Endothelial cell of umbilical vein (primary cell): ENCODE measurements at regions not wholly inside any gene's neighbourhood (a gene's known extent, or its start where the extent isn't known, plus 50 kb on each side); places are given as distances from the start of the nearest gene placed in this dataset.

Source experiments
- BruUV-seq: library from RNA; stranded (reverse); fragments of 400-500 nt; replicated peaks from 2 replicates; lab custom pipeline; 2021; lab: Mats Ljungman, UMichigan
- CTCF ChIA-PET: fragments of 300-600, 350-600 bp; sonication (Branson Sonifier 250); formaldehyde crosslinking; loops from one replicate; lab custom pipeline; 2021; ENCODE audit warnings: antibody characterized with exemption, inconsistent platforms; lab: Charles Lee
- POLR2A ChIA-PET: fragments of 300-600, 350-600 bp; sonication (Branson Sonifier 250); formaldehyde crosslinking; loops from one replicate; lab custom pipeline; 2021; ENCODE audit warnings: antibody characterized with exemption, inconsistent platforms; lab: Charles Lee
- DNase-seq: peaks from one replicate; pipeline ENCODE4 v3.0.0-alpha.2; 2011; ENCODE audit warnings: low read depth, low spot score
- FAIRE-seq: peaks from 2 replicates; lab custom pipeline; 2011; peaks lifted over from hg19 to GRCh38; lab: Jason Lieb, UNC
- H2AFZ ChIP-seq: 2 replicates; pipeline ENCODE4 v1.6.0; 2012; ENCODE audit warnings: low read depth, low read length, control low read depth, inconsistent platforms
- H3K27ac ChIP-seq: 2 replicates; pipeline ENCODE4 v1.5.1; 2011; ENCODE audit warnings: low read depth, mild to moderate bottlenecking, control low read depth, low read length, moderate library complexity; ENCODE audit not compliant: insufficient read depth
- H3K27me3 ChIP-seq, 2 experiments: 2 replicates each; pipeline versions ENCODE4 v1.6.0 to v1.6.1; 2011; ENCODE audit warnings: low read length in 2 of 2, mixed read lengths in 1 of 2; ENCODE audit not compliant: control insufficient read depth in 2 of 2, insufficient read depth in 2 of 2
- H3K36me3 ChIP-seq, 2 experiments: 2 replicates in 1 of 2; 3 replicates in 1 of 2; pipeline ENCODE4 v1.5.1; 2011; ENCODE audit warnings: low read length in 2 of 2, mild to moderate bottlenecking in 1 of 2, moderate library complexity in 1 of 2; ENCODE audit not compliant: control insufficient read depth in 2 of 2, insufficient read depth in 2 of 2; ENCODE audit errors: extremely low read depth in 1 of 2
- H3K4me1 ChIP-seq: 3 replicates; pipeline ENCODE4 v1.5.1; 2011; ENCODE audit warnings: mild to moderate bottlenecking, low read length; ENCODE audit not compliant: control insufficient read depth, insufficient read depth; ENCODE audit errors: extremely low read depth
- H3K4me2 ChIP-seq: 2 replicates; pipeline ENCODE4 v1.6.1; 2011; ENCODE audit warnings: low read length, control low read depth, mixed read lengths; ENCODE audit not compliant: insufficient read depth
- H3K4me3 ChIP-seq, 3 experiments: fragments of 200-600 bp in 1 of 3; sonication (generic), shearing (Covaris generic) in 1 of 3; replicated peaks in 1 of 3; 2 replicates each; pipeline ENCODE4 v1.5.1; 2011 to 2016; ENCODE audit warnings: control low read depth in 3 of 3, low read length in 3 of 3, mild to moderate bottlenecking in 2 of 3, inconsistent platforms in 1 of 3, low read depth in 1 of 3, moderate library complexity in 1 of 3; ENCODE audit not compliant: insufficient read depth in 1 of 3
- H3K79me2 ChIP-seq: 2 replicates; pipeline ENCODE4 v1.6.0; 2012; ENCODE audit warnings: low read length, inconsistent platforms; ENCODE audit not compliant: control insufficient read depth, insufficient read depth
- H3K9ac ChIP-seq: replicated peaks from 2 replicates; pipeline ENCODE3; 2011; ENCODE audit warnings: low read length, control low read depth; ENCODE audit not compliant: insufficient read depth; ENCODE audit errors: extremely low read depth
- H3K9me1 ChIP-seq: replicated peaks from 3 replicates; pipeline ENCODE4 v1.6.0; 2011; ENCODE audit warnings: mild to moderate bottlenecking, low read length; ENCODE audit not compliant: control insufficient read depth, insufficient read depth; ENCODE audit errors: extremely low read depth
- H3K9me3 ChIP-seq: replicated peaks from 2 replicates; pipeline ENCODE4 v1.5.1; 2012; ENCODE audit warnings: low read length, inconsistent platforms; ENCODE audit not compliant: control insufficient read depth, insufficient read depth
- H4K20me1 ChIP-seq: replicated peaks from 2 replicates; pipeline ENCODE3; 2011; ENCODE audit warnings: mild to moderate bottlenecking, low read length; ENCODE audit not compliant: control insufficient read depth, insufficient read depth; ENCODE audit errors: extremely low read depth
- CTCF ChIP-seq, 2 donors: IDR thresholded peaks; 1 replicate in 1 of 2; 2 replicates in 1 of 2; pipeline ENCODE4 v1.5.1; 2011; ENCODE audit warnings: low read length in 2 of 2, mild to moderate bottlenecking in 2 of 2, moderate library complexity in 2 of 2, control low read depth in 1 of 2, inconsistent platforms in 1 of 2, low read depth in 1 of 2; ENCODE audit not compliant: insufficient read depth in 1 of 2; ENCODE audit errors: extremely low read depth in 1 of 2
- EZH2 ChIP-seq: IDR thresholded peaks from 2 replicates; pipeline ENCODE4 v1.6.1; 2012; ENCODE audit warnings: borderline replicate concordance, low read depth, mild to moderate bottlenecking, moderate library complexity, low read length, inconsistent platforms; ENCODE audit not compliant: severe bottlenecking
- FOS ChIP-seq: IDR thresholded peaks from 2 replicates; pipeline ENCODE4 v1.6.1; 2011; ENCODE audit warnings: mild to moderate bottlenecking, low read length, moderate library complexity, borderline replicate concordance; ENCODE audit not compliant: insufficient read depth
- GATA2 ChIP-seq: IDR thresholded peaks from 2 replicates; pipeline ENCODE4 v1.7.0; 2011; ENCODE audit warnings: low read depth, mild to moderate bottlenecking, moderate library complexity, mixed read lengths, low read length; ENCODE audit not compliant: insufficient read length, insufficient read depth
- JUN ChIP-seq: IDR thresholded peaks from 2 replicates; pipeline ENCODE4 v1.6.1; 2011; ENCODE audit warnings: borderline replicate concordance, low read depth; ENCODE audit not compliant: insufficient read length, insufficient read depth
- MAX ChIP-seq: IDR thresholded peaks from 2 replicates; pipeline ENCODE4 v1.6.1; 2011; ENCODE audit not compliant: insufficient read depth, insufficient read length
- MYC ChIP-seq: IDR thresholded peaks from one replicate; pipeline ENCODE4 v1.6.1; 2011; ENCODE audit warnings: mild to moderate bottlenecking, low read depth, low read length
- POLR2A ChIP-seq: IDR thresholded peaks from 2 replicates; pipeline ENCODE4 v1.6.1; 2012; ENCODE audit warnings: low read depth, mild to moderate bottlenecking, control low read depth, low read length
- POLR2AphosphoS5 ChIP-seq: IDR thresholded peaks from 2 replicates; pipeline ENCODE4 v1.6.1; 2012; ENCODE audit warnings: low read depth, mild to moderate bottlenecking, control low read depth, low read length, moderate library complexity; ENCODE audit not compliant: insufficient read depth
- dilution Hi-C: fragments of 300-500 bp; cut with MboI; formaldehyde crosslinking; loops from one replicate; pipeline ENCODE4 v1.15.0; 2019; ENCODE audit warnings: low sequenced_read_pairs; ENCODE audit not compliant: extremely low pct_ligation_motif_present
- intact Hi-C: fragments of 100-400 bp; cut with micrococcal nuclease; formaldehyde crosslinking; loops from one replicate; pipeline ENCODE4 v1.10.0; 2022

- H3K4me3 ChIP-seq = no peak overlapping the region
- intact Hi-C loops (no loop called here), dilution Hi-C loops (no loop called here)
- H3K27me3 ChIP-seq = no peaks in the 10 kb centered on the region
- no peak overlapping the region for H3K4me2 ChIP-seq
- BruUV-seq = no TSS peak
- no peaks in the 10 kb centered on the region for H3K79me2 ChIP-seq
- H4K20me1 ChIP-seq = no peaks in the 10 kb centered on the region
- H3K4me1 ChIP-seq = no peaks in the 10 kb centered on the region
- H3K9me1 ChIP-seq = peaks cover 3% of the 10 kb centered on the region
- TF ChIP-seq MYC (no peak), GATA2 (no peak), JUN (no peak), CTCF (IDR thresholded peaks at IDR 0.05; ENCODE audit: extremely low read depth in 1 of 2, insufficient read depth in 1 of 2, low read depth in 1 of 2, low read length in 2 of 2) (no peak), FOS (no peak), MAX (no peak), POLR2A (no peak), EZH2 (no peak), POLR2AphosphoS5 (no peak)
- H3K36me3 ChIP-seq = no peaks in the 10 kb centered on the region
- no peak for DNase-seq
- ChIA-PET CTCF (no interaction called here), POLR2A (no interaction called here)
- no peak overlapping the region for H3K27ac ChIP-seq
- no peaks in the 10 kb centered on the region for H3K9me3 ChIP-seq
- no peak overlapping the region for H3K9ac ChIP-seq
- H2AFZ ChIP-seq = no peak overlapping the region
- no peak for FAIRE-seq
These were observed 100.5 kb downstream of the CXCL12 start for GRCh38 chr10:44284198-44285084.
